Stomach (tissue), 8 donors: ENCODE measurements at regions not wholly inside any gene's neighbourhood (a gene's known extent, or its start where the extent isn't known, plus 50 kb on each side); places are given as distances from the start of the nearest gene placed in this dataset.

Experiments
- DNase-seq, 2 donors: peaks; one replicate each; pipeline versions ENCODE4 v3.0.0 to v3.0.0-alpha.2; 2013 to 2019
- H3K27ac ChIP-seq, 5 donors: fragments of 200-600 bp in 4 of 5; sonication (generic) in 4 of 5; one replicate each; pipeline ENCODE4 v1.5.1; 2013 to 2019; ENCODE audit warnings: mild to moderate bottlenecking in 1 of 5, moderate library complexity in 1 of 5
- H3K27me3 ChIP-seq, 3 donors: fragments of 200-600 bp; sonication (generic); one replicate each; pipeline ENCODE4 v1.5.1; 2017 to 2019; ENCODE audit warnings: mixed run types in 1 of 3
- H3K36me3 ChIP-seq, 4 donors: fragments of 200-600 bp; sonication (generic); 1 replicate in 3 of 4; 2 replicates in 1 of 4; pipeline ENCODE4 v1.5.1; 2016 to 2019
- H3K4me1 ChIP-seq, 4 donors: fragments of 200-600 bp; sonication (generic); one replicate each; pipeline ENCODE4 v1.5.1; 2016 to 2019
- H3K4me3 ChIP-seq, 4 donors: fragments of 200-600 bp; sonication (generic) in 3 of 4; one replicate each; pipeline ENCODE4 v1.5.1; 2016 to 2019; ENCODE audit warnings: mild to moderate bottlenecking in 1 of 4
- H3K9me3 ChIP-seq, 4 donors: fragments of 200-600 bp; sonication (generic); one replicate each; pipeline ENCODE4 v1.5.1; 2016 to 2019
- CTCF ChIP-seq, 7 experiments: fragments of 450-650 bp in 4 of 7; fragments of 200-600 bp in 3 of 7; sonication (generic) in 3 of 7; IDR thresholded peaks; one replicate each; pipeline ENCODE4 v1.5.1; 2016 to 2019; ENCODE audit warnings: antibody characterized with exemption in 7 of 7, control low read depth in 2 of 7, mild to moderate bottlenecking in 1 of 7
- EP300 ChIP-seq: sonication (generic); formaldehyde crosslinking; IDR thresholded peaks from one replicate; pipeline ENCODE4 v1.6.1; 2017; ENCODE audit warnings: antibody characterized with exemption
- POLR2A ChIP-seq, 4 donors: fragments of 450-650 bp; IDR thresholded peaks; one replicate each; pipeline ENCODE4 v1.6.1; 2016; ENCODE audit warnings: antibody characterized with exemption in 4 of 4, control low read depth in 2 of 4, mild to moderate bottlenecking in 1 of 4, moderate library complexity in 1 of 4
- POLR2AphosphoS5 ChIP-seq, 3 donors: sonication (generic); formaldehyde crosslinking; IDR thresholded peaks; one replicate each; pipeline ENCODE4 v1.6.1; 2016; ENCODE audit warnings: antibody characterized with exemption in 3 of 3
- WGBS, 5 donors: extraction: QIAGEN DNeasy Blood & Tissue Kit in 3 of 5; methylation state at CpG; one replicate each; pipeline versions ENCODE4 v1.1.5 to v1.1.7; 2013 to 2018; 5-methylcytosine and 5-hydroxymethylcytosine counted together
- intact Hi-C: fragments of 100-400 bp; cut with DNase I; formaldehyde crosslinking; loops from one replicate; pipeline ENCODE4 v1.15.1; 2023; ENCODE audit warnings: low total_unique reads
- donor health status: healthy with polysubstance abuse.
- donor health status: Bipolar disorder and iron deficiency.
- donor health status: healthy.

- H3K4me1 ChIP-seq: no peaks in the 10 kb centered on the region
- no peak overlapping the region for H3K27ac ChIP-seq
- H3K36me3 ChIP-seq: no peaks in the 10 kb centered on the region
- intact Hi-C loops: no loop called here
- no peak for DNase-seq
- WGBS, 5 donors: 67 to 77% (median 73%) methylated on average over 3 of the region's 3 CpGs
- no peaks in the 10 kb centered on the region for H3K27me3 ChIP-seq
- TF ChIP-seq POLR2AphosphoS5 (IDR thresholded peaks at IDR 0.05) (no peak), POLR2A (IDR thresholded peaks at IDR 0.05) (no peak), EP300 (no peak), CTCF (IDR thresholded peaks at IDR 0.05) (no peak)
- no peak overlapping the region for H3K4me3 ChIP-seq
- H3K9me3 ChIP-seq: no peaks in the 10 kb centered on the region
Observed at GRCh38 chr19:28514166-28514565, 698.8 kb downstream of the UQCRFS1 start.

- intact Hi-C loops: no loop called here
- Histone ChIP-seq H3K36me3 (no peaks in the 10 kb centered on the region), H3K27me3 (no peaks in the 10 kb centered on the region), H3K4me3 (no peak overlapping the region), H3K27ac (no peak overlapping the region), H3K4me1 (no peaks in the 10 kb centered on the region), H3K9me3 (no peaks in the 10 kb centered on the region)
- no peak for TF ChIP-seq POLR2AphosphoS5 (IDR thresholded peaks at IDR 0.05)
- WGBS, 5 donors: 90 to 100% (median 94%) methylated on average over 1 of the region's 1 CpG
- no peak for DNase-seq
Observed at GRCh38 chr19:28511655-28512054, 701.3 kb downstream of the UQCRFS1 start.

GRCh38 chr19:28509079-28509895, 703.7 kb downstream of the UQCRFS1 start:
- no peak overlapping the region for H3K4me3 ChIP-seq
- no peak overlapping the region for H3K27ac ChIP-seq
- WGBS, 5 donors: 77 to 84% (median 80%) methylated on average over 15 of the region's 15 CpGs
- TF ChIP-seq EP300 (no peak), CTCF (IDR thresholded peaks at IDR 0.05) (no peak), POLR2A (IDR thresholded peaks at IDR 0.05) (no peak), POLR2AphosphoS5 (IDR thresholded peaks at IDR 0.05) (no peak)
- H3K9me3 ChIP-seq: no peaks in the 10 kb centered on the region
- no peaks in the 10 kb centered on the region for H3K27me3 ChIP-seq
- intact Hi-C loops: no loop called here
- H3K36me3 ChIP-seq: no peaks in the 10 kb centered on the region
- no peak for DNase-seq
- H3K4me1 ChIP-seq: no peaks in the 10 kb centered on the region

- Histone ChIP-seq H3K4me1 (no peaks in the 10 kb centered on the region), H3K27me3 (no peaks in the 10 kb centered on the region), H3K9me3 (no peaks in the 10 kb centered on the region), H3K36me3 (no peaks in the 10 kb centered on the region), H3K27ac (no peak overlapping the region), H3K4me3 (no peak overlapping the region)
- intact Hi-C loops: no loop called here
- WGBS, 5 donors: 81 to 92% (median 90%) methylated on average over 3 of the region's 3 CpGs
- TF ChIP-seq POLR2A (IDR thresholded peaks at IDR 0.05) (no peak), POLR2AphosphoS5 (IDR thresholded peaks at IDR 0.05) (no peak), CTCF (IDR thresholded peaks at IDR 0.05) (no peak), EP300 (no peak)
- no peak for DNase-seq
Observed at GRCh38 chr19:28508666-28509065, 704.3 kb downstream of the UQCRFS1 start.

- TF ChIP-seq CTCF (IDR thresholded peaks at IDR 0.05) (no peak), EP300 (no peak), POLR2A (IDR thresholded peaks at IDR 0.05) (no peak), POLR2AphosphoS5 (IDR thresholded peaks at IDR 0.05) (no peak)
- 75 to 87% (median 83%) methylated on average over 2 of the region's 2 CpGs for WGBS, 5 donors
- DNase-seq: no peak
Observed at GRCh38 chr19:28505933-28506332, 707.0 kb downstream of the UQCRFS1 start.

More at GRCh38 chr19:28505933-28506332, 707.0 kb downstream of the UQCRFS1 start:
- H3K4me1 ChIP-seq: no peaks in the 10 kb centered on the region
- H3K36me3 ChIP-seq: no peaks in the 10 kb centered on the region
- H3K27me3 ChIP-seq: peaks cover 0 to 3% (median 0%) of the 10 kb centered on the region in 3 donors
- intact Hi-C loops: no loop called here
- H3K9me3 ChIP-seq: no peaks in the 10 kb centered on the region
- no peak overlapping the region for H3K27ac ChIP-seq
- H3K4me3 ChIP-seq: no peak overlapping the region
